H4 (cell line): ENCODE measurements at regions not wholly inside any gene's neighbourhood (a gene's known extent, or its start where the extent isn't known, plus 50 kb on each side); places are given as distances from the start of the nearest gene placed in this dataset.
"Not testable (repeated sequence)": the region's sequence is repeated elsewhere in the genome, so short reads cannot be mapped to it uniquely, and the experiment has no call there.

Experiments used
- DNase-seq: peaks from one replicate; pipeline ENCODE4 v3.0.0-alpha.2; 2015; ENCODE audit warnings: low spot score

DNA sequence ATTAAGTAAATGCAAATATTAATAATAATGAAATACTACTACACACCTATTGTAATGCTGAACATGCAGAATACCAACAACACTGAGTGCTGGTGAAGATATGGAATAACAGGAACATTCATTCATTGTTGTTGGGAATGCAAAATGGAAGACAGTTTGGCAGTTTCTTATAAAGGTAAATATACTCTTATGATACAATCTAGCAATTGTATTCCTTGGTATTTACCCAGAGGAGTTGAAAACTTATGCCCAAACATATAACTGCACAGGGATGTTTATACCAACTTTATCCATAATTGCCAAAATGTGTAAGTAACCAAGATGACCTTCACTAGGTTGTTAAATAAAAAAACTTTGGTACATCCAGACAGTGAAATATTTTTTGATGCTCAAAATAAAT is 636.8 kb downstream of the PRR16 start:
- DNase-seq = no peak

DNA sequence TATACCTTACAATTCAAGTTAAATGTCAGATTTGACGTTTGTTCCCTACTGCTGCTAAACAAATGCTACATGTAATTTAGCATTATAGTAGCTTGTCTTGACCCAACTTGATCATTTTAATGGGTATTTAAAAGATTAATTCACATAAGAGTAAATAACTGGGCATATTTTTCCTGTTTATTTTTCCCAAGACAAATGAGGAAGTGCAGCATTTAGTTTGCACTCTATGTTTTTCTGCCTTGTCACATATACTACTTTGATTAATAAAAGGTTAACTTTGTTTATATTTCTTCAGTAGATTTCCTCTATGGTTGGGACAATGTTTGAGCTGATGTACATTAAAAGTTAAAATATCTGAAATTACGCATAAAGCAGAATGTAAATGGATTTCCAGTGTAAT is 641.8 kb downstream of the PRR16 start:
- DNase-seq = no peak

DNA sequence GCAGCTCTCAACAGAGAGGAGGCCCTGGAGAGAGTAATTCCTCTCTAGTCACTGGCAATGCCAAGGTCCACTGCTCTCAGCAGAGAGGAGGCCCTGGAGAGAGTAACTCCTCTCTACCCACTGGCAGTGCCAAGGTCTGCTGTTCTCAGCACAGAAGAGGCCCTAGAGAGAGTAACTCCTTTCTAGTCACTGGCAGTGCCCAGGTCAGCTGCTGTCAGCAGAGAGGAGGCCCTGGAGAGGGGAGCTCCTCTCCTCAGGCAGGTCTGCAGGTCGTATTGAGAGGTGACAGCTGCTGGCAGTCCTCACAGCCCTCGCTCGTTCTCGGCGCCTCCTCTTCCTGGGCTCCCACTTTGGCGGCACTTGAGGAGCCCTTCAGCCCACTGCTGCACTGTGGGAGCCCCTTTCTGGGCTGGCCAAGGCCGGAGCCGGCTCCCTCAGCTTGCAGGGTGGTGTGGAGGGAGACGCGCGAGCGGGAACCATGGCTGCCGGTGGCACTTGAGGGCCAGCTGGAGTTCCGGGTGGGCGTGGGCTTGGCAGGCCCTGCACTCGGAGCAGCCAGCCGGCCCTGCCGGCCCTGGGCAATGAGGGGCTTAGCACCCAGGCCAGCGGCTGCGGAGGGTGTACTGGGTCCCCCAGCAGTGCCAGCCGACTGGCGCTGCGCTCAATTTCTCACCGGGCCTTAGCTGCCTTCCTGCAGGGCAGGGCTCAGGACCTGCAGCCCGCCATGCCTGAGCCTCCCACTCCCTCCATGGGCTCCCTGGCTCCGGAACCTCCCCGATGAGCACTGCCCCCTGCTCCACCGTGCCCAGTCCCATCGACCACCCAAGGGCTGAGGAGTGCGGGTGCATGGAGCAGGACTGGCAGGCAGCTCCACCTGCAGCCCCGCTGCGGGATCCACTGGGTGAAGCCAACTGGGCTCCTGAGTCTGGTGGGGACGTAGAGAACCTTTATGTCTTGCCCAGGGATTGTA is 642.9 kb downstream of the PRR16 start:
- DNase-seq = not testable (repeated sequence)

DNA sequence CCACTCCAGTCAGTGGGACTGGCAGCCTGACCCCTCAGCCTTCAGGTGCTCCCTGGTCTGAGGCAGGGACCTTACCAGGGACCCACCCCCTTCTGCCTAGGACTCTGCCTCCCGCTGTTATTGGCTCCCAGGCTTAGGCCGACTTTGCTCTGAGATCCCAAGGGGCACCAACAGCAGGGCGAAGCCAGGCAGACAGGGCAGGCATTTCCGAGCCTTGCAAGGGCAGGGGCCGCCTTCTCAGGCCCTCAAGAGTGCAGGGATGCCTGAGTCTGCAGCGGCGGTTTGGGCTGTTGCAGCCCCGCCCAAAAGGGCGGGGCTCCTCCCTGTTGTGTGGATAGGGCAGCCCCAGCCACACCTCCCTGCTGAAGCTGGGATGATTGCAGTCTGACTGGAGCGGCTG is 644.6 kb downstream of the PRR16 start:
- DNase-seq = no peak

DNA sequence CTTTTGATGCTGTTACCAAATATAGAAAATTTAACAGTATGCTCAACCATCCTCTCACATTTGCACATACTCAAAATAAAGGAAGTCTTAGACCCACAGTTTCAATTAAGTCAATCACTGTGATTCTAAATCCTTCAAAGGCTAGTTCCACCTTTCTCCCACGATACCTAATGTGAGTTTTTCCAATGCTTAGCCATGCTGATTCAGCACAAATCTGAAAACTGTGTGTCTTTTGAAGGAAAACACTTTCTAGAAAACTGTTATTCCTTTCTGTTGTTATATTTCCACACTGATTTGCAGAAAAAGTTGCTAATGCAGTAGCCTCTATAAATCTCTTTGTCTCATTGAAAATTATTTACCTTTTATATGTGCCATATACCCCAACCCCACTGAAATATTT is 645.7 kb downstream of the PRR16 start:
- no peak for DNase-seq

DNA sequence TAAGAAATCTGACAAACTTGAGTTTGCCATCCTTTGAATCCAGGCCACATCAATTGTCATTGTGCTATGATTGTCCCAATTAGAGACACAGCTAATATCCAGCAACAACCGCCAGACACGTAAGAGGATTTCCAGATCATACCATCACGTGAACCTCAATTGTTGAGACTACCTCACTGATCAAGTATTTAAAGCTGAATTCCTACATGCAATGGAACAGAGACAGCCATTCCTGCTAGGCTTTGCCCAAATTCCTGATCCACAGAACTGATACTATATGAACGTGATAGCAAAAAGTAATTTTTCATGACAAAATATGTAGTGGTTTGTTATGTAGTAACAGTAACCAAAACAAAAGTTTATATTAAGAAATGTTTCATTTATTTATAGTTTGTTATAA is 657.7 kb downstream of the PRR16 start:
- no peak for DNase-seq

DNA sequence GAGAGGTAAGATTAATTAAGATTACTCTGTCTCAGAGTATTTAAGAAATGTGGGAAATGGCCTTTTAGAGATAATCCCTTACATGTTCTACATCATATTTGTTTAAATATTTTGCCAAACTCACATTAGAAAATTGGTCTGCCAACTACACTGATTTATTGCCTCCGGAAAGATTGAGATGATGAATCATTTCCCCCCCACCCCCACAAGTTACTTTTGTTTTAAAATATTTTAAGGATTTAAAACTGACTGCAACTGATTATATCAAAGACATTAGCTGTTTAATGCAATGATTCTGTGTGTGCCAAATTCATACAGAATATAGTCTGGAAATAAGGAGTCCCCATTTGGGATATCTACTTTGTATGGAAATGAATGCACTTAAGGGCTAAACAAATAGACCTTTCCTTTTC is 674.4 kb downstream of the PRR16 start:
- DNase-seq = no peak

DNA sequence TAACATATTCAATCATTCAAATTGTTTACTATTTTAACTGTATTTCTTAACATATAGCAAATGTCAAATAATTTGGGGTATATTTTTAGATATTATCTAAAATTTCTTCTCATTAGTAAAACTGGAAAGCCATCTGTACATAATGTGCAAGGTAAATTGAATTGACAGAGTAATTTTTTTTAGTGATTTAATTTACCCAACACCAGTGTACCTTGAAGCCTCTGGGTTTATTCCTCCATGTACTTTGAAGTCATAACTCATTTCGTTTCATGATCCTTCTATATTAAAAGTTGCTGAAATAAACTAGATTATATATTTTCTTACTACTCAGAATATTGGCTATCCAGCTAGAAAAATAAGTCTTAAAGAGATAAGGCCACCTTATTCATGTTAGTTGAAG is 674.9 kb downstream of the PRR16 start:
- no peak for DNase-seq

DNA sequence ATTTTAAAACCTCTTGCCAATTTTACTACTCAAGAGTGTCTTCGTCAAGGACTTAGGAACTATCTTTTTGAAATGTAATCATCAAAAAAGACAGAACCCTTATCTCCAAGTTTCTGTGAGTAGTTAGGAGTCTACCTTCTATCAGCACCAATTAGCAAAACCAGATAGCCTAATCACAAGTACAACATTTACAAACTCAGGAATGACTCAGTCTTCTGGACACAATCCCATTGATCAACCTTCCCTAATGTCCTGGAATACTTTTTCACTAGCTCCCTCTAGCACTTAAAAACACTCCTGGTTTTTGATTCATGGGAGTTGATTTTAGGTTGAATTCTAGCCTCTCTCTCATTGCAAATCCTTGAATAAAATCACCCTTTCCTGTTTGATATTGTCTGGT is 680.7 kb downstream of the PRR16 start:
- DNase-seq = peak; percentile 12

DNA sequence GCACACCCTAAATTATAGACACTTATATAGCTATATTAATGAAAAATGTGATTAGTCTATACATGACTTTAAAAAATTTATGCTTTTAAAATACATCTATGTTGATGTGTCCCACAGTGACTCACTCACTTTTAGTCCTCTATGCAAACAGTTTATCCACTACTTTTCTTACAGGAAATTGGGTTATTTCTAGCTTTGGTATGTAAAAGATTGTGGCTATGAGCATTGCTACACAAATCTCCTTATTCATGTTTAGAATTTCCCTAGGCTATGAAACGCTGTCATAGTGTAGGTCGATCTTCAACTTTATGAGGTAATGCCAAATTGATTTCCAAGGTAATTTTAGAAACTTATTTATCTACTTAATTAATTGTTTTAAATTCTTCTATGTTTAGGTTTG is 687.4 kb downstream of the PRR16 start:
- DNase-seq = no peak

DNA sequence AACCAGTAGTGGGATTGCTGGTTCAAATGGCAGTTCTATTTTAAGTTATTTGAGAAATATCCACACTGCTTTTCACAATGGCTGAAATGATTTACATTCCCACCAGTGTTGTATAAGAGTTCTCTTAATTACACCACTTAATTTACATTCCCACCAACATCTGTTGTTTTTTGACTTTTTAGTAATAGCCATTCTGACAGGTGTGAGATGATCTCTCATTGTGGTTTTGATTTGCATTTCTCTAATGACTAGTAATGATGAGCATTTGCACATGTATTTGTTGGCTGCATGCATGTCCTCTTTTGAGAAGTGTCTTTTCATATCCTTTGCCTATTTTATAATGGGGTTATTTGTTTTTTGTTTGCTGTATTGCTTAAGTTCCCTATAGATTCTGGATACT is 688.3 kb downstream of the PRR16 start:
- DNase-seq = no peak

DNA sequence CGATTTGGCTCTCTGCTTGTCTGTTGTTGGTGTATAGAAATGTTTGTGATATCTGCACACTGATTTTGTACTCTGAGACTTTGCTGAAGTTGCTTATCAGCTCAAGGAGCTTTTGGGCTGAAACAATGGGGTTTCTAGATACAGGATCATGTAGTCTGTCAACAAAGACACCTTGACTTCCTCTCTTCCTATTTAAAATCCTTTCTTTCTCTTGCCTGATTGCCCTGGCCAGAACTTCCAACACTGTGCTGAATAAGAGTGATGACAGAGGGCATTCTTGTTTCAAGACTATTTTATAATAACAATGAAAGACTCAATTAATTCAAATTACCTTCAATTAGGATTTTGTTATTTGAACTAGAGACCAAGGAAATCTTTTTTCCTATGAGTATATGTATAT is 692.5 kb downstream of the PRR16 start:
- no peak for DNase-seq

DNA sequence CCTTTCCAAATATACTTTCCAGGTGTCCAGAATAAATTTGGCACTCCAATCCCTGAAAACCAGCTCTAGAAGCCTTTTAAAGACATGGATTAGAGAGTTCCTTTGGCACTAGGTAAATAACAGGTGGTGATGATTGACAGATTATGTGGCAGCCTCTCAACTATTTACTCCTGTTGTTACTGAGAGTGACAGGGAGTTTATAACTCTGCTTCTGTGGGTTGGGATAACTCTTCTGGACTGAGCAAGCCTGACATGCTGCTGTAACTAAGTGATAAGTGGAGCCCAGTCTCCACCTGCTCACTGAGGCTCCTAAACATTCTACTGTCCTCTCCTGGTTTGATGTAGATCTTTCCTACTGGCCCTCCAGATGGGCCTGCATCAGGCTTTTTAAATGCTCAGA is 693.2 kb upstream of the FTMT start:
- DNase-seq = no peak

DNA sequence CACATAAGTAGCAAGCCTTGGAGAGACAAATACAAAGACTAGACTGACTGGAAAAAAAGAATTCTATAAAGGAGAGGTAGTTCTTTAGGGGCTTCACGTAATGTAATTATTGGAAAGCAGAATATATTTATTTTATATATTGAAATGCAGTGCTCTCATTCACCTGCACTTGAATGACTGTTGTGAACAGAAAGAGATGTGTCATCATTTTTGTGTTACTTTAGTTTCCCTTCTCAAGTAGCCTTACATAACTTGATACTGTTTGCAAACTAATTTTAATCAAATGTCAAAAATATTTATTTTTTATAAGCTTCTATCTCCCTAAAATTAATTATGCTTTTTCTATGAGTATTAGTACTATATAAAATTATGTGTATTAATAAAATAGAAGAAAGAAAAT is 691.1 kb upstream of the FTMT start:
- DNase-seq = no peak

DNA sequence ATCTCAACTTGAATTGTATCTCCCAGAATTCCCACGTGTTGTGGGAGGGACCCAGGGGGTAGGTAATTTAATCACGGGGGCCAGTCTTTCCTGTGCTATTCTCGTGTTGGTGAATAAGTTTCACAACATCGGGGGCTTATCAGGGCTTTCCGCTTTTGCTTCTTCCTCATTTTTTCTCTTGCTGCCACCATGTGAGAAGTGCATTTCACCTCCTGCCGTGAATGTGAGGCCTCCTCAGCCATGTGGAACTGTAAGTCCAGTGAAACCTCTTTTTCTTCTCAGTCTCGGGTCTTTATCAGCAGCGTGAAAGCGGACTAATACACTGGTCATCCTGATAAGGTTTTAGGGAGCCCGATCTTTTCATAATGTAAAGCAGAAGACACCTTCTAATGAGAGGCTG is 687.0 kb upstream of the FTMT start:
- no peak for DNase-seq

DNA sequence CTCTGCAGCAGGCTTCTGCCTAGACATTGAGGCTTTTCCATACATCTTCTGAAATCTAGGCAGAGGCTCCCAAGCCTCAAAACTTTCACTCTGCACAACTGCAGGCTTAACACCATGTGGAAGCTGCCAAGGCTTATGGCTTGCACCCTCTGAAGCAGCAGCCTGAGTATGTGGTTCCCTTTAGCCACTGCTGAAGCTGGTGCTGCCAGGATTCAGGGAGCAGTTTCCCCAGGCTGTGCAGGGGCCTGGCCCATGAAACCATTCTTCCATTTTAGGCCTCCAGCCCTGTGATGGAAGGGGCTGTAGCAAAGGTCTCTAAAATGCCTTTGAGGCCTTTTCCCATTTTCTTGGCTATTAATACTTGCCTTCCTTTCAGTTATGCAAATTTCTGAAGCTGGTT is 680.3 kb upstream of the FTMT start:
- no peak for DNase-seq

DNA sequence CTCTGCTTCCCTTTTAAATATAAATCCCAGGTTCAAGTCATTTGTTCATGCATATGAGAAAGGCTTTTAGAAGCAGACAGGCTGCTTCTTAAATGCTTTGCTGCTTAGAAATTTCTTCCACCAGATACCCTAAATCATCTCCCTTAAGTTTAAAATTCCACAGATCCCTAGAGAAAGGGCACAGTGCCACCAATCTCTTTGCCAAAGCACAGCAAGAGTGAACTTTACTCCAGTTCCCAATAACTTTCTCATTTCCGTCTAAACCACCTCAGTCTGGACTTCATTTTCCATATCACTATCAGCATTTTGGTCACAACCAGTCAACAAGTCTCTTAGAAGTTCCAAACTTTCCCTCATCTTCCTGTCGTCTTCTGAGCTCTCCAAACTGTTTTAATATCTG is 679.8 kb upstream of the FTMT start:
- DNase-seq = no peak

DNA sequence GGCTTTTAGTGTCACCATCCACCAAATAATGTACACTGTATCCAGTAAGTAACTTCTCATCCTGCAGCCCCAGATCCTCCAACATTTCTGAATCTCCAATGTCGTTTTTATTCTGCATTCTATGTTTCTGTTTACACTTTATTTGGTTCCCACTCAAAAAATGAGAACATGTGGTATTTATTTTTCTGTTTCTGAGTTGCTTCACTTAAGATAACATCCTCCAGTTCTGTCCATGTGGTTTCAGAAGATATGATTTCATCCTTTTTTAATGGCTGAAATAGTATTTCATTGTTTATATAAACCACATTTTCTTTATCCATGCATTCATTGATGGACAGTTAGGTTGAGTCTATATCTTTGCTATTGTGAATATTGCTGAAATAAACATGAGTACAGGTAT is 677.3 kb upstream of the FTMT start:
- DNase-seq = no peak

DNA sequence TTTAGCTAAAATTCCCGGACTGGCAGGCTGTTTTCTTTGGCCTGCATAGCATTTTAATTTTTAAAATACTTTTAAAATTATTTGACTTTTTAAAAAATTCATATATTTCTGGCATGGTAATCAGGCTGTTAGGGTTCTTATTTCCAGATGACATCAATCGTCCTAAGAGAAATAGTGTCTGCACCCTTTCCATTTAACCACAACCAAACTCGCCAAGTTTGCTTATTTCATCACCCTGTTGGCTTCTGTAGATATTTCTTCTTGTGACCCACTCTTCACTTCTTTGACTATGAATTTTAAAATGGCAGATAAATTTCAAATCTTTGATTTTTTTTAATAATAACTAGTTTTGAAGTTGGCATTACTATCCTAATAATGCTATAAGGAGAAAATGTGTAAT is 675.7 kb upstream of the FTMT start:
- DNase-seq = no peak

DNA sequence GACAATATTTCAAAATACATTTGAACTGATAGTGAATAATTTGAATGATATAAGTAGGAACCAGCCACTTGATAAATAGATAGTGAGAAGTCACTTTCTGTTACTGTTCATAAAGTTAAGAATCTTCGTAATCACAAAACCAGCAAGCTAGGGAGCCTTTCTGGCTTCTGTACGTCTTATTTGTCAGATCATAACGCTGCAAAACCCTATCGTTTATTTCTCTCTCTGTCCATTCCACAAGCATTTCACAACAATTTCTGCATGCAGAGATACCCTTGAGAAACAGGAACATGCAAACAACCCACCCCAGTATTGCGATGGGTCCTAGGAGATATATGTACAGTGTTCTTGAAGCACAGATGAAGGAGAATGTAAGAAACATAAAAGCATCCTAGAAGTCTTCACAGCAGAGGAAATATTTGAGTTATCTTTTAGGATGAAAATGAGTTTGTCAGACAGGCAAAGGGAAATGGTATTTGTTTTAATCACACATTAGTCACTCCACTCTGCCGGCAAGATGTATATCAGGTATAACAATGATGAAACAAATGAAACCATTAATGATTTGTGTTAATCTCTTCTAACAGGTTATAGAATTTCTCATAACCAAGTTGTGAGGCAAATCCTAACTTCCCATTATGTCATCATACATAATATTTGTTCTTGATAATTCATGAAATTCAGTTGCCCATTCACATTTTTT is 668.7 kb upstream of the FTMT start:
- DNase-seq = no peak

DNA sequence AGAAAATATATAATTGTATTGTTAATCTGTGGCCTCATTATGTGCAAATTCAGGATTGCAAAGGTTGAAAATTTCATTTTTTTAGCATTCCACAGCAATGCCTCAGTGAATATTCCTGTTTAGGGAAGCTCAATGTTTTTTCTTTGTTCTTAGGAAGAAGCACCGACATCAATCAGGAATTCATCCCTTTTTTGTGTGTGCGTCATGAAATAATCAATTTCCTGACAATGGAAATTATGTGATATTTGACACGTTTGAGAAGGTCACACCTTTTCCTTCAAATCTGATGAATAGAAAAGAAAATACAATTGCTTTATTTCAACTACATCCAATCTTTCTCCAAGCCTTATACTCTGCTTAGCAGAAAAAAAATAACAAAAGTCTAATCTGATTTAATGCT is 662.8 kb upstream of the FTMT start:
- no peak for DNase-seq

DNA sequence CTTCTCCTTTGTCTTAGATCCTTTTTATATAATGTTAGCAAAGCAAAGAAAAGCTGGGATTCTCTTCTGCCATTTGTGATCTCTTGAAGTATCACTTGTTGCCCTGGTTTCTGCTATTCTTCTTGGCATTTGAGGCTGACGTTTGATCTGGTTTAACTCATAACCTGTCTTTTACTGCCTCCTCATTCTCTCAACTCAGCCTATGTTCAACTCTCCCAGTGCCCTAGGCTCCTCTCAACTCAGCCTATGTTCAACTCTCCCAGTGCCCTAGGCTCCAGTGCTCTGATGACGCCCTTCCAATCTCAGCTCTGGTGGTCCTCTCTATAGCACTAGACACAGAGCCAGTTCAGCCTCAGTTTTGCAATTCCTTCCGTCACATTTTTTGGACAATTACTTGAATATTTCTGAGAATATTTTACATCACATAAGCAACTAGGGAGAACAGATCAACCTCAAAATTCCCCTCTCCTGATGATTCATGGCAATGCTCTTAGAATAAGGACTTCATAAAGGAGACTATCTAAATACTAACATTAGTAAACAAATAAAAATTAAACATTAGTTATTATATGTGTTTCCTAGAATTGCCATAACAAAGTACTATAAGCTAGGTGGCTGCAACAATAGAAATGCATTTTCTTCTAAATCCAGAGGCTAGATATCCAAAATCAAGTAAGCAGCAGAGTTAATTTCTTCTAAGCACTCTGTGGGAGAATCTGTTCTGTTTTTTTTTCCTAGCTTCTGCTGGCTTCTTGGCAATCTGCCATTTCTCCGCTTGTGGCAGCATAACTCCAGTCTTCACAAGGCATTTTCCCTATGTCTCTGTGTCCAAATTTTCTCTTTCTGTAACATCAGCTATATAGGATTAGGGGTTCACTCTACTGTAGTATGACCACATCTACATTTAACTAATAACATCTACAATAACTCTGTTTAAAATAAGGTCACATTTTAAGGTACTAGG is 662.1 kb upstream of the FTMT start:
- peak; percentile 58 for DNase-seq
